ENCODE measurements at regions not wholly inside any gene's neighbourhood (a gene's known extent, or its start where the extent isn't known, plus 50 kb on each side); places are given as distances from the start of the nearest gene placed in this dataset.

DNA sequence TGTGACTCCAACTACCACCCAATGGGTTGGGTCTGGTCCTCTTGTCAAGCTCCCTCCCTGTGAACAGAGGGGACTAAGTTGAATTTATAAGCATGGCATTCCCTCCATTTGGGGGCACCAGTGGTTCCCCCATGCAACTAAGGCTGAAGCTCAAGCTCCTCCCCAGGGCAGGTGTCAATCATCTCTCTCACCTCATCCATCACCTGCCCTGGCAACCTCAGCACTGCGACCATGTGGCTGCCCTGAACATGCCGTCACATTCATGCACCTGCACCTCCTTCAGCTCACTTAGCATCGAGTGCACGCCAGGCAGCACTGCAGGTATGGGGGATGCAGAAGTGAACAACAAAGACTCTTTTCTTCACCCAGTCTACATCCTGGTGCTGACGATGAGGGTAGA is 799.3 kb downstream of the TBC1D22A start (continued):
- TF ChIP-seq, protein P1, sequence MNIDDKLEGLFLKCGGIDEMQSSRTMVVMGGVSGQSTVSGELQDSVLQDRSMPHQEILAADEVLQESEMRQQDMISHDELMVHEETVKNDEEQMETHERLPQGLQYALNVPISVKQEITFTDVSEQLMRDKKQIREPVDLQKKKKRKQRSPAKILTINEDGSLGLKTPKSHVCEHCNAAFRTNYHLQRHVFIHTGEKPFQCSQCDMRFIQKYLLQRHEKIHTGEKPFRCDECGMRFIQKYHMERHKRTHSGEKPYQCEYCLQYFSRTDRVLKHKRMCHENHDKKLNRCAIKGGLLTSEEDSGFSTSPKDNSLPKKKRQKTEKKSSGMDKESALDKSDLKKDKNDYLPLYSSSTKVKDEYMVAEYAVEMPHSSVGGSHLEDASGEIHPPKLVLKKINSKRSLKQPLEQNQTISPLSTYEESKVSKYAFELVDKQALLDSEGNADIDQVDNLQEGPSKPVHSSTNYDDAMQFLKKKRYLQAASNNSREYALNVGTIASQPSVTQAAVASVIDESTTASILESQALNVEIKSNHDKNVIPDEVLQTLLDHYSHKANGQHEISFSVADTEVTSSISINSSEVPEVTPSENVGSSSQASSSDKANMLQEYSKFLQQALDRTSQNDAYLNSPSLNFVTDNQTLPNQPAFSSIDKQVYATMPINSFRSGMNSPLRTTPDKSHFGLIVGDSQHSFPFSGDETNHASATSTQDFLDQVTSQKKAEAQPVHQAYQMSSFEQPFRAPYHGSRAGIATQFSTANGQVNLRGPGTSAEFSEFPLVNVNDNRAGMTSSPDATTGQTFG (tag by site-specific recombination; IDR thresholded peaks at IDR 0.05; ENCODE audit: borderline replicate concordance) = no peak
- TF ChIP-seq RBAK (tag by site-specific recombination; IDR thresholded peaks at IDR 0.05) (no peak), ZNF423 (tag by site-specific recombination; IDR thresholded peaks at IDR 0.05) (no peak), ZNF132 (tag by site-specific recombination; IDR thresholded peaks at IDR 0.05; ENCODE audit: borderline replicate concordance) (no peak), ZNF555 (tag by site-specific recombination; conservative IDR thresholded peaks at IDR 0.05) (no peak), ZNF169 (tag by site-specific recombination; IDR thresholded peaks at IDR 0.05) (no peak), ZNF155 (tag by site-specific recombination; IDR thresholded peaks at IDR 0.05) (no peak), ZBTB48 (tag by site-specific recombination; IDR thresholded peaks at IDR 0.05) (no peak)

- ChIA-PET POLR2A (no interaction called here), CTCF (interaction anchor here (0.6 kb wide), 1 partner anchor 742 kb away, joined by 3 read pairs; no protein-coding TSS in a partner anchor)
- no peaks in the 10 kb centered on the region for H3K36me3 ChIP-seq (ENCODE audit: control insufficient read depth in 2 of 2, insufficient read depth in 1 of 2, low read length in 2 of 2)
- no peak overlapping the region for H3K27ac ChIP-seq (ENCODE audit: extremely low read depth, low read depth, low read length)
- no peaks in the 10 kb centered on the region for H3K4me1 ChIP-seq (ENCODE audit: control insufficient read depth, insufficient read depth, low read length)
- TF ChIP-seq ZNF221 (tag by site-specific recombination; IDR thresholded peaks at IDR 0.05; ENCODE audit: borderline replicate concordance) = no peak
- TF ChIP-seq ZNF19 (tag by site-specific recombination; IDR thresholded peaks at IDR 0.05; ENCODE audit: low read depth) = no peak
- TF ChIP-seq ZBTB6 (tag by site-specific recombination; IDR thresholded peaks at IDR 0.05) = no peak
- TF ChIP-seq KLF9 (tag by site-specific recombination; IDR thresholded peaks at IDR 0.05; ENCODE audit: low read depth) = no peak
- no peak for TF ChIP-seq ZNF488 (tag by site-specific recombination; IDR thresholded peaks at IDR 0.05)
- no peak for TF ChIP-seq SP7 (tag by site-specific recombination; IDR thresholded peaks at IDR 0.05)
- TF ChIP-seq PRDM6 (tag by site-specific recombination; IDR thresholded peaks at IDR 0.05) = no peak
- no peak for TF ChIP-seq GLIS2 (tag by site-specific recombination; IDR thresholded peaks at IDR 0.05)
- no peak for TF ChIP-seq ZNF394 (tag by site-specific recombination; IDR thresholded peaks at IDR 0.05; ENCODE audit: borderline replicate concordance)
- no peak for TF ChIP-seq ZBTB21 (tag by site-specific recombination; IDR thresholded peaks at IDR 0.05)
- TF ChIP-seq SP2 (tag by site-specific recombination; IDR thresholded peaks at IDR 0.05) = no peak
- TF ChIP-seq ZNF169 (tag by site-specific recombination; IDR thresholded peaks at IDR 0.05) = no peak
- TF ChIP-seq ZNF184 (tag by site-specific recombination; IDR thresholded peaks at IDR 0.05) = no peak
- TF ChIP-seq ZFP37 (tag by site-specific recombination; IDR thresholded peaks at IDR 0.05) = no peak
- no peak overlapping the region for H3K4me3 ChIP-seq (ENCODE audit: low read depth, low read length)
- H3K9me3 ChIP-seq (ENCODE audit: control insufficient read depth, insufficient read depth, low read depth, low read length) = no peaks in the 10 kb centered on the region
These were observed 798.7 kb downstream of the TBC1D22A start for GRCh38 chr22:47561115-47561675.
